ENCODE measurements at regions not wholly inside any gene's neighbourhood (a gene's known extent, or its start where the extent isn't known, plus 50 kb on each side); places are given as distances from the start of the nearest gene placed in this dataset.
"Not testable (repeated sequence)": the region's sequence is repeated elsewhere in the genome, so short reads cannot be mapped to it uniquely, and the experiment has no call there.

DNA sequence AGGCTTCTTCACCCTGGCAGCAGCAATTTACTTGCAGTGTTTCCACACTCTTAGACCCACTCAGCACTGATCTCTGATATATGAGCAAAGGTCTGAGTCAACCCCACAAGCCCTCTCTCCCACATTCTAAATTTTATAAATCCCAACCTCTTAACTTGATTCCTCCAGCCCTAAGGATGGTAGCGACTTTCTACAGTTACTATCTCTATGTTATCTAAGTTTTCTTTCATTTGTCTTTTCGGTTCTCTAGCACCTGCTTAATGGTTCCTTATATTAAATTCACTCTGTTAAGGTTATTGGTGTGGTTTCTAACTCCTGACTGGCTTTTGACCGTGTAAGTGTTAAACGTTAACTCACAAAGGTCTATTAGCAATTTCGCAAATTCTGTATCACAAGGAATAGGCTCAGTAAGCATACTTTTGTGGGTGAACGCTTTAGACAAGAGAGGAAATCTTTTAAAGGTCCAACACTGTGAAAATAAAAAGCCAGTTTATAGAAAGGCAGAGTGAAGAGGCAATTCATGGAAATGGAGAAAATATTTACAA lies 99.3 kb downstream of the DLEU7 start:
- TF ChIP-seq EZH2phosphoT487 (IDR thresholded peaks at IDR 0.05; ENCODE audit: insufficient read depth, low read depth) (no peak), EZH2 (IDR thresholded peaks at IDR 0.05; ENCODE audit: insufficient read depth, poor library complexity, severe bottlenecking) (no peak)
- H3K79me2 ChIP-seq (ENCODE audit: insufficient read depth) = no peaks in the 10 kb centered on the region
- 86 to 88% methylated on average over 6 of the region's 6 CpGs for WGBS, 2 experiments (ENCODE audit: low coverage in 1 of 2, low lambda C conversion rate in 2 of 2, missing lambda C conversion rate in 2 of 2)
- no peaks in the 10 kb centered on the region for H4K20me1 ChIP-seq (ENCODE audit: insufficient read depth)
- H3K4me2 ChIP-seq (ENCODE audit: unreplicated experiment) = no peak overlapping the region
- DNase-seq = no peak
- no peaks in the 10 kb centered on the region for H3K36me3 ChIP-seq (ENCODE audit: low read depth)
- H3K4me1 ChIP-seq (ENCODE audit: insufficient read depth) = peaks cover 11% of the 10 kb centered on the region
- H2AFZ ChIP-seq = no peak overlapping the region
- H3F3A ChIP-seq (ENCODE audit: insufficient read depth) = peaks cover 10% of the 10 kb centered on the region; the same call in 1 of the 2 replicates
- no peak overlapping the region for H3K4me3 ChIP-seq
- in situ Hi-C loops (cut with MboI) = no loop called here
- no peaks in the 10 kb centered on the region for H3K27me3 ChIP-seq (replicated peaks; ENCODE audit: insufficient read depth)
- no peaks in the 10 kb centered on the region for H3K9me2 ChIP-seq (ENCODE audit: insufficient read depth)
- H3K27ac ChIP-seq = no peak overlapping the region
- H3K9ac ChIP-seq = no peak overlapping the region
- no peaks in the 10 kb centered on the region for H3K9me3 ChIP-seq (ENCODE audit: low read depth)

DNA sequence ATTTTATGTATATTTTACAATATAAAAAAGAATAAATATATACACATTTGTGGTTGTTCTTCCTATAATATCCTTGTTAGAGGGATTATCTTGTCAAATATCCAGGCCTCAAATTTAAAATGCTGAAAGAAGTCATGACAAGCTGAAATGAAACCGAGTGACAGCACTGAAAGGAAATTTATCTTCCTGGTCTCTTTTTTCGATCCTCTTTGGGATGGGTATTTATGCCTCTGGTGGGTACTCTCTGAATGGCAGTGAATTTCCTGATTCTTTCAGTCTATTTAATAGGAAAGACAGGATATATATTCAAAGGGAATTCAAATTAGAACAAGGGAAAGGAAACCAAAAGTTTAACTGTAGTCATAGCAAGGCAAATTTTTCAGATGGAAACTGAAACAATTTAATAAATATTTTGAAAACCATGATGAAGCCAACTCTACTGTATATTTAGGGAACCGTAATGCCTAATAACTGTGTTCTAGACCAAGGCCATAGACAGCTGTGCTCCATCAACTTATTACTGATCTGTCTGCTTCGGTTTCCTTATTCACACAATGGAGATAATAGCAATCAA lies 97.9 kb downstream of the DLEU7 start:
- Histone ChIP-seq H3K9ac (no peak overlapping the region), H4K20me1 (ENCODE audit: insufficient read depth) (no peaks in the 10 kb centered on the region), H3K9me3 (ENCODE audit: low read depth) (no peaks in the 10 kb centered on the region), H3K4me2 (ENCODE audit: unreplicated experiment) (no peak overlapping the region), H3K27ac (no peak overlapping the region), H3K4me3 (no peak overlapping the region), H3K36me3 (ENCODE audit: low read depth) (no peaks in the 10 kb centered on the region), H3F3A (ENCODE audit: insufficient read depth) (no peaks in the 10 kb centered on the region), H3K4me1 (ENCODE audit: insufficient read depth) (no peaks in the 10 kb centered on the region), H3K9me2 (ENCODE audit: insufficient read depth) (no peaks in the 10 kb centered on the region), H3K79me2 (ENCODE audit: insufficient read depth) (no peaks in the 10 kb centered on the region), H2AFZ (no peak overlapping the region), H3K27me3 (replicated peaks; ENCODE audit: insufficient read depth) (no peaks in the 10 kb centered on the region)
- no peak for DNase-seq
- no peak for TF ChIP-seq EZH2 (IDR thresholded peaks at IDR 0.05; ENCODE audit: insufficient read depth, poor library complexity, severe bottlenecking)
- no peak for TF ChIP-seq EZH2phosphoT487 (IDR thresholded peaks at IDR 0.05; ENCODE audit: insufficient read depth, low read depth)
- in situ Hi-C loops (cut with MboI) = no loop called here
- WGBS, 2 experiments (ENCODE audit: low coverage in 1 of 2, low lambda C conversion rate in 2 of 2, missing lambda C conversion rate in 2 of 2) = 76 to 79% methylated on average over 4 of the region's 4 CpGs

DNA sequence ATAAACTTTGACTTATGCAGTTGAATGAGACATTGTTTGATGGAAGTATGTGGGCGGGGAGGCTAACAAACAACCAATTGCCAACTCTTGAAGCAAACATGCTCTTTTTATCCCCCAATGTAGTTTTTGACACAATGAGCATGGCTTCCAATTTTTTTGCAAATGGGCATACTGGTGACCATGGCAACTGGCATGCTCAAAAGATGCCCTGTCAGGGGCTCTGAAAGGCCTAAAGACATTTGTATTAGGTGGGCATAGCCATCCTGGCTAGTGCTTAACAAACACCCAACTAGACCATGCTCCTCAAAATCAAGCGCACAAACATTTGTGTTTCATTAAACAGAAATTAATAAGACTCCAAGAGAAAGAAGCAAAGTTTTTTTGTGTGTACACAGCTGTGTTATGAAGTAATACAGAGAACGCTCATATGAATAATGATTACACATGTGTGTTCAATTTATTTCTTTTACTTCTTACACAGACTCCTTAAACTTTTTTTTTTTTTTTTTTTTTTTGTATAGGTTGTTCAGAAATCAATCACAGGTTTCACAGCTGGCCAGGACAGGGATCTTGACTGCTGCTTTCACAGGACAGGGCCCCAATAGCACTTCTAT lies 95.6 kb downstream of the DLEU7 start:
- Histone ChIP-seq H3K79me2 (ENCODE audit: insufficient read depth) (no peaks in the 10 kb centered on the region), H3K9ac (no peak overlapping the region), H3K27ac (no peak overlapping the region), H2AFZ (no peak overlapping the region), H3K4me1 (ENCODE audit: insufficient read depth) (no peaks in the 10 kb centered on the region), H4K20me1 (ENCODE audit: insufficient read depth) (no peaks in the 10 kb centered on the region), H3K9me2 (ENCODE audit: insufficient read depth) (no peaks in the 10 kb centered on the region), H3K9me3 (ENCODE audit: low read depth) (no peaks in the 10 kb centered on the region), H3F3A (ENCODE audit: insufficient read depth) (no peaks in the 10 kb centered on the region), H3K27me3 (replicated peaks; ENCODE audit: insufficient read depth) (no peaks in the 10 kb centered on the region), H3K36me3 (ENCODE audit: low read depth) (no peaks in the 10 kb centered on the region), H3K4me2 (ENCODE audit: unreplicated experiment) (no peak overlapping the region), H3K4me3 (no peak overlapping the region)
- WGBS, 2 experiments (ENCODE audit: low coverage in 1 of 2, low lambda C conversion rate in 2 of 2, missing lambda C conversion rate in 2 of 2) = 40 to 48% methylated on average over 3 of the region's 3 CpGs
- DNase-seq = no peak
- in situ Hi-C loops (cut with MboI) = no loop called here
- no peak for TF ChIP-seq EZH2phosphoT487 (IDR thresholded peaks at IDR 0.05; ENCODE audit: insufficient read depth, low read depth)
- no peak for TF ChIP-seq EZH2 (IDR thresholded peaks at IDR 0.05; ENCODE audit: insufficient read depth, poor library complexity, severe bottlenecking)

DNA sequence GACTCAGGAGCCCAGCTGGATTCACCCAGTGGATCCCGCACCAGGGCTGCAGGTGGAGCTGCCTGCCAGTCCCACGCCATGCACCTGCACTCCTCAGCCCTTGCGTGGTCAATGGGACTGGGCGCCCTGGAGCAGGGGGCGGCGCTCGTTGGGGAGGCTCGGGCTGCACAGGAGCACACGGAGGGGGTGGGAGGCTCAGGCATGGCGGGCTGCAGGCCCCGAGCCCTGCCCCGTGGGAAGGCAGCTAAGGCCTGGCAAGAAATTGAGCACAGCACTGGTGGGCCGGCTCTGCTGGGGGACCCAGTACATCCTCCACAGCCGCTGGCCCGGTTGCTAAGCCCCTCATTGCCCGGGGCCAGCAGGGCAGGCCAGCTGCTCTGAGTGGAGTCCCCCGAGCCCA lies 90.3 kb downstream of the DLEU7 start:
- H3K4me3 ChIP-seq; H3K4me1 ChIP-seq (ENCODE audit: insufficient read depth); H3K9me3 ChIP-seq (ENCODE audit: low read depth); DNase-seq; H3F3A ChIP-seq (ENCODE audit: insufficient read depth); H3K79me2 ChIP-seq (ENCODE audit: insufficient read depth); H3K4me2 ChIP-seq (ENCODE audit: unreplicated experiment); H3K9me2 ChIP-seq (ENCODE audit: insufficient read depth); H3K36me3 ChIP-seq (ENCODE audit: low read depth); H3K27ac ChIP-seq; in situ Hi-C loops (cut with MboI); H4K20me1 ChIP-seq (ENCODE audit: insufficient read depth); H3K27me3 ChIP-seq (replicated peaks; ENCODE audit: insufficient read depth); H2AFZ ChIP-seq; H3K9ac ChIP-seq: not testable (repeated sequence)
- WGBS, 2 experiments (ENCODE audit: low coverage in 1 of 2, low lambda C conversion rate in 2 of 2, missing lambda C conversion rate in 2 of 2) = 89 to 91% methylated on average over 11 to 17 of the region's 17 CpGs

DNA sequence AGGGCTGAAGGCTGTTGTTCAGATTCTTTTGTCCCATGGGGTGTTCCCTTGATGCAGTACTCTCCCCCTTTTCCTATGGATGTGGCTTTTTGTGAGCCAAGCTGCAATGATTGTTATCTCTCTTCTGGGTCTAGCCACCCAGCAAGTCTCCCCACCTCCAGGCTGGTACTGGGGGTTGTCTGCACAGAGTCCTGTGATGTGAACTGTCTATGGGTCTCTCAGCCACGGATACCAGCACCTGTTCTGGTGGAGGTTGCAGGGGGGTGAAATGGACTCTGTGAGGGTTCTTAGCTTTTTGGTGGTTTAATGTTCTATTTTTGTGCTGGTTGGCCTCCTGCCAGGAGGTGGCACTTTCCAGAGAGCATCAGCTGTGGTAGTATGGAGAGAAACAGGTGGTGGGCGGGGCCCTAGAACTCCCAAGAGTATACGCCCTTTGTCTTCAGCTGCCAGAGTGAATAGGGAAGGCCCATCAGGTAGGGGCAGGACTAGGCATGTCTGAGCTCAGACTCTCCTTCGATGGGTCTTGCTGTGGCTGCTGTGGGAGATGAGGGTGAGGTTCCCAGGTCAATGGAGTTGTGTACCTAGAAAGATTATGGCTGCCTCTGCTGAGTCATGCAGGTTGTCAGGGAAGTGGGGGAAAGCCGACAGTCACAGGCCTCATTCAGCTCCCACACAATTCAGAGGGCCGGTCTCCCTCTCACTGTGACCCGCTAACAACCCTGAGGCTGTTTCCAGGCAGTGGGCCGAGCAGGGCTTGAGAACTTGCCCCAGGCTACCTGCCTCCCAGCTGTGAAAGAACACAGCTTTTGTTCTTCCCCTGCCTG lies 87.4 kb downstream of the DLEU7 start:
- 58 to 60% methylated on average over 8 of the region's 8 CpGs for WGBS, 2 experiments (ENCODE audit: low coverage in 1 of 2, low lambda C conversion rate in 2 of 2, missing lambda C conversion rate in 2 of 2)
- H2AFZ ChIP-seq; H3F3A ChIP-seq (ENCODE audit: insufficient read depth); H3K9me2 ChIP-seq (ENCODE audit: insufficient read depth); H3K36me3 ChIP-seq (ENCODE audit: low read depth); H3K9me3 ChIP-seq (ENCODE audit: low read depth); in situ Hi-C loops (cut with MboI); H3K4me2 ChIP-seq (ENCODE audit: unreplicated experiment); H3K4me3 ChIP-seq; DNase-seq; H3K79me2 ChIP-seq (ENCODE audit: insufficient read depth); H4K20me1 ChIP-seq (ENCODE audit: insufficient read depth); H3K9ac ChIP-seq; H3K27me3 ChIP-seq (replicated peaks; ENCODE audit: insufficient read depth); H3K27ac ChIP-seq; H3K4me1 ChIP-seq (ENCODE audit: insufficient read depth): not testable (repeated sequence)

Measured in GM23248 (cell line).